ENCODE measurements at regions not wholly inside any gene's neighbourhood (a gene's known extent, or its start where the extent isn't known, plus 50 kb on each side); places are given as distances from the start of the nearest gene placed in this dataset.

GRCh38 chr9:73549991-73550390 is 398.3 kb downstream of the ANXA1 start:
- no peak overlapping the region for H3K4me3 ChIP-seq (ENCODE audit: low read depth, low read length)
- peak; percentile 17 for DNase-seq (ENCODE audit: low read depth)
- TF ChIP-seq CTCF (IDR thresholded peaks at IDR 0.05; ENCODE audit: insufficient read depth, low read depth, low read length): no peak

GRCh38 chr9:73553295-73553694 is 401.6 kb downstream of the ANXA1 start:
- DNase-seq (ENCODE audit: low read depth): no peak
- no peak for TF ChIP-seq CTCF (IDR thresholded peaks at IDR 0.05; ENCODE audit: insufficient read depth, low read depth, low read length)

GRCh38 chr9:73558471-73558870 is 406.8 kb downstream of the ANXA1 start:
- no peak for DNase-seq (ENCODE audit: low read depth)
- TF ChIP-seq CTCF (IDR thresholded peaks at IDR 0.05; ENCODE audit: insufficient read depth, low read depth, low read length): no peak

More at GRCh38 chr9:73553295-73553694, 401.6 kb downstream of the ANXA1 start:
- no peak overlapping the region for H3K4me3 ChIP-seq (ENCODE audit: low read depth, low read length)

GRCh38 chr9:73565026-73565425 is 413.4 kb downstream of the ANXA1 start:
- DNase-seq (ENCODE audit: low read depth): no peak
- no peak overlapping the region for H3K4me3 ChIP-seq (ENCODE audit: low read depth, low read length)
- TF ChIP-seq CTCF (IDR thresholded peaks at IDR 0.05; ENCODE audit: insufficient read depth, low read depth, low read length): no peak

More at GRCh38 chr9:73558471-73558870, 406.8 kb downstream of the ANXA1 start:
- no peak overlapping the region for H3K4me3 ChIP-seq (ENCODE audit: low read depth, low read length)

- peak; percentile 62 for DNase-seq (ENCODE audit: low read depth)
- H3K4me3 ChIP-seq (ENCODE audit: low read depth, low read length): no peak overlapping the region
- TF ChIP-seq CTCF (IDR thresholded peaks at IDR 0.05; ENCODE audit: insufficient read depth, low read depth, low read length): peak; percentile 67
Measured at GRCh38 chr9:73565833-73566465, 414.3 kb downstream of the ANXA1 start.

GRCh38 chr9:73566627-73567026 is 415.0 kb downstream of the ANXA1 start:
- no peak overlapping the region for H3K4me3 ChIP-seq (ENCODE audit: low read depth, low read length)
- DNase-seq (ENCODE audit: low read depth): no peak
- no peak for TF ChIP-seq CTCF (IDR thresholded peaks at IDR 0.05; ENCODE audit: insufficient read depth, low read depth, low read length)

GRCh38 chr9:73573235-73573634 is 421.6 kb downstream of the ANXA1 start:
- TF ChIP-seq CTCF (IDR thresholded peaks at IDR 0.05; ENCODE audit: insufficient read depth, low read depth, low read length): no peak
- no peak for DNase-seq (ENCODE audit: low read depth)
- H3K4me3 ChIP-seq (ENCODE audit: low read depth, low read length): no peak overlapping the region

All from fibroblast of villous mesenchyme (primary cell).